Gastroesophageal sphincter (tissue), 3 donors: ENCODE measurements at regions not wholly inside any gene's neighbourhood (a gene's known extent, or its start where the extent isn't known, plus 50 kb on each side); places are given as distances from the start of the nearest gene placed in this dataset.

Experiments used
- CTCF ChIP-seq, 4 experiments: fragments of 200-600 bp in 2 of 4; fragments of 450-650 bp in 2 of 4; sonication (generic) in 1 of 4; IDR thresholded peaks; one replicate each; pipeline ENCODE4 v1.5.1; 2017 to 2019; ENCODE audit warnings: antibody characterized with exemption in 4 of 4, mild to moderate bottlenecking in 2 of 4, moderate library complexity in 2 of 4
- POLR2AphosphoS5 ChIP-seq: sonication (generic); formaldehyde crosslinking; IDR thresholded peaks from one replicate; pipeline ENCODE4 v1.6.1; 2017; ENCODE audit warnings: antibody characterized with exemption

GRCh38 chr13:112145551-112146360, 78.8 kb downstream of the SOX1 start:
- TF ChIP-seq POLR2AphosphoS5 (no peak), CTCF (IDR thresholded peaks at IDR 0.05) (no peak)
